OCI-LY1 (cell line): ENCODE measurements at regions not wholly inside any gene's neighbourhood (a gene's known extent, or its start where the extent isn't known, plus 50 kb on each side); places are given as distances from the start of the nearest gene placed in this dataset.

Experiments
- H2AFZ ChIP-seq: fragments of 200-600 bp; sonication (generic), shearing (Covaris generic); 2 replicates; pipeline ENCODE4 v1.6.0; 2014; ENCODE audit warnings: antibody characterized with exemption, mild to moderate bottlenecking, low read length
- H3F3A ChIP-seq: fragments of 200-600 bp; sonication (generic), shearing (Covaris generic); 2 replicates; pipeline ENCODE4 v1.6.0; 2014; ENCODE audit warnings: mild to moderate bottlenecking, antibody characterized with exemption, low read length, moderate library complexity; ENCODE audit not compliant: insufficient read depth
- H3K27ac ChIP-seq: fragments of 200-600 bp; sonication (generic); 2 replicates; pipeline ENCODE4 v1.5.1; 2014; ENCODE audit warnings: low read length, mixed run types, mild to moderate bottlenecking, low read depth; ENCODE audit not compliant: poor library complexity, severe bottlenecking
- H3K27me3 ChIP-seq: fragments of 200-600 bp; sonication (generic); 2 replicates; pipeline ENCODE4 v1.6.0; 2014; ENCODE audit warnings: antibody characterized with exemption, mild to moderate bottlenecking, low read length, moderate library complexity; ENCODE audit not compliant: insufficient read depth
- H3K36me3 ChIP-seq: fragments of 200-600 bp; sonication (generic); 2 replicates; pipeline ENCODE4 v1.6.1; 2014; ENCODE audit warnings: mild to moderate bottlenecking, antibody characterized with exemption, low read length, moderate library complexity, mixed read lengths; ENCODE audit not compliant: insufficient read depth
- H3K4me1 ChIP-seq: fragments of 200-600 bp; sonication (generic); 2 replicates; pipeline ENCODE4 v1.5.1; 2014; ENCODE audit warnings: mild to moderate bottlenecking, low read length, moderate library complexity; ENCODE audit not compliant: insufficient read depth, severe bottlenecking
- H3K4me2 ChIP-seq: fragments of 200-600 bp; sonication (generic), shearing (Covaris generic); 2 replicates; pipeline ENCODE4 v1.6.1; 2014; ENCODE audit warnings: low read length
- H3K4me3 ChIP-seq: fragments of 200-600 bp; sonication (generic); 2 replicates; pipeline ENCODE4 v1.5.1; 2014; ENCODE audit warnings: low read length, low read depth, mild to moderate bottlenecking, mixed read lengths; ENCODE audit not compliant: poor library complexity, severe bottlenecking
- H3K79me2 ChIP-seq: fragments of 200-600 bp; shearing (Covaris generic); 2 replicates; pipeline ENCODE4 v1.6.1; 2016; ENCODE audit warnings: mixed run types, low read length, mixed read lengths; ENCODE audit not compliant: insufficient read depth
- H3K9ac ChIP-seq: fragments of 200-600 bp; sonication (generic), shearing (Covaris generic); 2 replicates; pipeline ENCODE4 v1.6.1; 2014; ENCODE audit warnings: mild to moderate bottlenecking, low read length, mixed read lengths
- H3K9me2 ChIP-seq: fragments of 200-600 bp; sonication (generic), shearing (Covaris generic); 2 replicates; pipeline ENCODE4 v1.6.1; 2014; ENCODE audit warnings: low read depth, mild to moderate bottlenecking, low read length, mixed read lengths
- H3K9me3 ChIP-seq: fragments of 200-600 bp; shearing (Covaris generic); 2 replicates; pipeline ENCODE4 v1.6.1; 2014; ENCODE audit warnings: low read length, mixed read lengths
- H4K20me1 ChIP-seq: fragments of 200-600 bp; sonication (generic), shearing (Covaris generic); 2 replicates; pipeline ENCODE4 v1.6.0; 2016; ENCODE audit warnings: mild to moderate bottlenecking, low read length; ENCODE audit not compliant: insufficient read depth
- EZH2 ChIP-seq: fragments of 200-600 bp; sonication (generic), shearing (Covaris generic); IDR thresholded peaks from 2 replicates; pipeline ENCODE4 v1.8.0; 2017; ENCODE audit warnings: borderline replicate concordance, mixed run types, mild to moderate bottlenecking, antibody characterized with exemption, low read length, moderate library complexity, mixed read lengths
- TF ChIP-seq, protein P1 (sequence below): fragments of 200-600 bp; sonication (generic), shearing (Covaris generic); IDR thresholded peaks from 2 replicates; pipeline ENCODE4 v1.5.1; 2017; ENCODE audit warnings: mild to moderate bottlenecking, antibody characterized with exemption, low read length, moderate library complexity, mixed read lengths

DNA sequence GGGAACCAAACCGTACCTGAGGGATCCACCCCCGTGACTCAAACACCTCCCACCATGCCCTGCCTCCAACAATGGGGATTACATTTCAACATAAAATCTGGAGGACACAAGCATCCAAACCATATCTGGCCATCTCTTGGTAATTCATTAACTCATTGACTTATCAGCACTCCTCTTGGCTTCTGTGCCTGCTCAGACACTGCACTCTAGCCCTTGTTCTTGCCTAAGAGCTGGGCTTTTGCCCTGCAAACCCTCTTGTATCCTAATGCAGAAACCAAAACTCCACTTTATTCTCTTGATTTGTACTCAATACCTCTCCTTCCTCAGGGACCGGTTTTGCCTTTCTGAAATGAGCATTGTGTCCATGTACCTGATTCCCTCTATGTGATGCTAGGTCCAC lies 330.2 kb upstream of the FZD8 start:
- Histone ChIP-seq H3K4me1 (no peaks in the 10 kb centered on the region), H3K4me2 (no peak overlapping the region), H3K79me2 (no peaks in the 10 kb centered on the region), H3K9me3 (no peaks in the 10 kb centered on the region), H3F3A (no peaks in the 10 kb centered on the region), H3K4me3 (no peak overlapping the region), H4K20me1 (no peaks in the 10 kb centered on the region), H3K9me2 (no peaks in the 10 kb centered on the region), H3K9ac (no peak overlapping the region), H3K27ac (no peak overlapping the region), H3K27me3 (no peaks in the 10 kb centered on the region), H2AFZ (no peak overlapping the region), H3K36me3 (no peaks in the 10 kb centered on the region)
- TF ChIP-seq EZH2: no peak
- TF ChIP-seq, protein P1, sequence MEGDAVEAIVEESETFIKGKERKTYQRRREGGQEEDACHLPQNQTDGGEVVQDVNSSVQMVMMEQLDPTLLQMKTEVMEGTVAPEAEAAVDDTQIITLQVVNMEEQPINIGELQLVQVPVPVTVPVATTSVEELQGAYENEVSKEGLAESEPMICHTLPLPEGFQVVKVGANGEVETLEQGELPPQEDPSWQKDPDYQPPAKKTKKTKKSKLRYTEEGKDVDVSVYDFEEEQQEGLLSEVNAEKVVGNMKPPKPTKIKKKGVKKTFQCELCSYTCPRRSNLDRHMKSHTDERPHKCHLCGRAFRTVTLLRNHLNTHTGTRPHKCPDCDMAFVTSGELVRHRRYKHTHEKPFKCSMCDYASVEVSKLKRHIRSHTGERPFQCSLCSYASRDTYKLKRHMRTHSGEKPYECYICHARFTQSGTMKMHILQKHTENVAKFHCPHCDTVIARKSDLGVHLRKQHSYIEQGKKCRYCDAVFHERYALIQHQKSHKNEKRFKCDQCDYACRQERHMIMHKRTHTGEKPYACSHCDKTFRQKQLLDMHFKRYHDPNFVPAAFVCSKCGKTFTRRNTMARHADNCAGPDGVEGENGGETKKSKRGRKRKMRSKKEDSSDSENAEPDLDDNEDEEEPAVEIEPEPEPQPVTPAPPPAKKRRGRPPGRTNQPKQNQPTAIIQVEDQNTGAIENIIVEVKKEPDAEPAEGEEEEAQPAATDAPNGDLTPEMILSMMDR: no peak

GRCh38 chr10:35971397-35971796 lies 329.3 kb upstream of the FZD8 start:
- Histone ChIP-seq H3K4me3 (no peak overlapping the region), H3K27me3 (no peaks in the 10 kb centered on the region), H3F3A (no peaks in the 10 kb centered on the region), H3K4me1 (no peaks in the 10 kb centered on the region), H3K9ac (no peak overlapping the region), H4K20me1 (no peaks in the 10 kb centered on the region), H3K27ac (no peak overlapping the region), H3K4me2 (no peak overlapping the region), H2AFZ (no peak overlapping the region), H3K79me2 (no peaks in the 10 kb centered on the region), H3K36me3 (no peaks in the 10 kb centered on the region), H3K9me3 (no peaks in the 10 kb centered on the region), H3K9me2 (no peaks in the 10 kb centered on the region)
- TF ChIP-seq EZH2: no peak
- TF ChIP-seq, protein P1: no peak

- H4K20me1 ChIP-seq: no peaks in the 10 kb centered on the region
- no peak overlapping the region for H3K27ac ChIP-seq
- no peaks in the 10 kb centered on the region for H3K4me1 ChIP-seq
- no peak overlapping the region for H3K4me3 ChIP-seq
- no peaks in the 10 kb centered on the region for H3K36me3 ChIP-seq
- no peak overlapping the region for H2AFZ ChIP-seq
- H3K79me2 ChIP-seq: no peaks in the 10 kb centered on the region
- H3F3A ChIP-seq: no peaks in the 10 kb centered on the region
- H3K9me2 ChIP-seq: no peaks in the 10 kb centered on the region
- no peaks in the 10 kb centered on the region for H3K9me3 ChIP-seq
- no peak for TF ChIP-seq EZH2
- TF ChIP-seq, protein P1: no peak
- no peaks in the 10 kb centered on the region for H3K27me3 ChIP-seq
- no peak overlapping the region for H3K9ac ChIP-seq
- H3K4me2 ChIP-seq: no peak overlapping the region
These were observed 321.6 kb upstream of the FZD8 start for GRCh38 chr10:35963685-35964084.
